Effector memory CD8-positive, alpha-beta T cell (primary cell): ENCODE measurements at regions not wholly inside any gene's neighbourhood (a gene's known extent, or its start where the extent isn't known, plus 50 kb on each side); places are given as distances from the start of the nearest gene placed in this dataset.

Experiments
- ATAC-seq: fragments of 150-1000 bp; cut with Tn5 transposase; replicated peaks from 2 replicates; pipeline ENCODE4 v1.10.0; 2021; ENCODE audit warnings: mild to moderate bottlenecking, moderate library complexity
- DNase-seq, 3 experiments: peaks; one replicate each; pipeline ENCODE4 v3.0.0; 2021
- H3K27ac Mint-ChIP-seq, 2 donors: one replicate each; pipeline ENCODE4 v1.8.0; 2022; ENCODE audit warnings: mild to moderate bottlenecking in 2 of 2, mixed read lengths in 2 of 2, moderate library complexity in 2 of 2
- H3K27me3 Mint-ChIP-seq, 2 donors: one replicate each; pipeline ENCODE4 v1.8.0; 2022; ENCODE audit warnings: mixed read lengths in 2 of 2
- H3K36me3 Mint-ChIP-seq: one replicate; pipeline ENCODE4 v1.8.0; 2022; ENCODE audit warnings: mild to moderate bottlenecking, moderate library complexity, mixed read lengths; ENCODE audit not compliant: insufficient read depth
- H3K4me1 Mint-ChIP-seq, 2 donors: one replicate each; pipeline ENCODE4 v1.8.0; 2022; ENCODE audit warnings: low read depth in 2 of 2, mixed read lengths in 2 of 2
- H3K4me3 Mint-ChIP-seq, 2 donors: one replicate each; pipeline ENCODE4 v1.8.0; 2022; ENCODE audit warnings: mild to moderate bottlenecking in 2 of 2, mixed read lengths in 2 of 2, moderate library complexity in 2 of 2
- H3K9me3 Mint-ChIP-seq, 2 donors: one replicate each; pipeline ENCODE4 v1.8.0; 2022; ENCODE audit warnings: mixed read lengths in 2 of 2

DNA sequence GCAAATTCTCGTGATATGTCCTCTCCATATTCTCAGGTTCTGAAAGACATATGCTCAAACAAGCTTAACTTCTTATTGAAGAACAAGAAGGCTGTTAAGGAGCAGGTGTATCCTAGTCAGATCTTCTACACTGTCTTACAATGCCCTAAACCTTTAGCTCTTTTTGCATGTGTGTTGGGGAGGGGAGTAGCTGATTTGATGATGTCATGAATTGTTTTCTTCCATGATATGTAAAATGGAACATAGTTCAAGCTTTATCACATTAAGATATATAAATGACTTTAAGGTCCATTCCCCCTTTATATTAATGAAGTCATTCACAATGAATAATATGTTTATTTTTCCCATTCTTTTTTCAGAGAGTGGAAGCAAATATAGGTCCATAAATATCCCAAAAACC is 332.5 kb upstream of the FAM241A start:
- H3K4me1 Mint-ChIP-seq, result no peaks in the 10 kb centered on the region
- H3K4me3 Mint-ChIP-seq, result no peak overlapping the region
- DNase-seq (no peak), ATAC-seq (no peak)
- no peaks in the 10 kb centered on the region for H3K27me3 Mint-ChIP-seq
- H3K27ac Mint-ChIP-seq, result no peak overlapping the region
- H3K36me3 Mint-ChIP-seq, result no peaks in the 10 kb centered on the region
- no peaks in the 10 kb centered on the region for H3K9me3 Mint-ChIP-seq

DNA sequence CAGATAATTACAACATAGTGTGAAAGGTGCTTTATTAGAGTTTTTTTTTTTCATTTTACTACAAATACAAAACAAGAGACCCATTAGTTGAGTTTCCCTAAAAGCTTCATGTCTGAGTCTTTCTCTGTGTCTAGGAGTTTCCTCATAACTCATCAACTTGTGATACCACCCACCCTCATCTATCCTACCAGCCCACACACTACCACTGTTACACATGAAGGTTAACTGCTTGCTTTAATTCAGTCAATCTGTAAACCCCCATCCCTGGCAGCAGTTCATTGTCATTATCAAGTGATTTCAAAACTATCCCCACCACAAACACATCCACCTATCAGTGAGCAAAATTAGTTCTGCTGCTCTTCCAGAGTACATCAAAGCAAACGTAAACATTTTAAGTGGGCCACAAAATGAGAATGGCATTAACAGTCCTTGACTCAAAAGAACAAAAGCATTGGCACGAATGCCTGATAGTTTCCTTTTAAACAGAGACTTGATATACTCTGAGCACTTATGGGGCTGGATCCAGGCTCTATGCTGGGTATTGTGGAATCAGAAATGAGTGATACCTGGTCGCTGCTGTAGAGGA is 331.6 kb upstream of the FAM241A start:
- no peak for ATAC-seq
- H3K27ac Mint-ChIP-seq, result no peak overlapping the region

GRCh38 chr4:111814961-111815360 is 330.3 kb upstream of the FAM241A start:
- Mint-ChIP-seq H3K4me3 (no peak overlapping the region), H3K27me3 (no peaks in the 10 kb centered on the region), H3K36me3 (no peaks in the 10 kb centered on the region), H3K27ac (no peak overlapping the region), H3K4me1 (no peaks in the 10 kb centered on the region), H3K9me3 (no peaks in the 10 kb centered on the region)
- ATAC-seq, result no peak
- no peak for DNase-seq

More for the DNA sequence above, 331.6 kb upstream of the FAM241A start:
- H3K27me3 Mint-ChIP-seq, result no peaks in the 10 kb centered on the region
- DNase-seq, result no peak
- no peaks in the 10 kb centered on the region for H3K4me1 Mint-ChIP-seq
- no peaks in the 10 kb centered on the region for H3K36me3 Mint-ChIP-seq
- no peaks in the 10 kb centered on the region for H3K9me3 Mint-ChIP-seq
- no peak overlapping the region for H3K4me3 Mint-ChIP-seq

DNA sequence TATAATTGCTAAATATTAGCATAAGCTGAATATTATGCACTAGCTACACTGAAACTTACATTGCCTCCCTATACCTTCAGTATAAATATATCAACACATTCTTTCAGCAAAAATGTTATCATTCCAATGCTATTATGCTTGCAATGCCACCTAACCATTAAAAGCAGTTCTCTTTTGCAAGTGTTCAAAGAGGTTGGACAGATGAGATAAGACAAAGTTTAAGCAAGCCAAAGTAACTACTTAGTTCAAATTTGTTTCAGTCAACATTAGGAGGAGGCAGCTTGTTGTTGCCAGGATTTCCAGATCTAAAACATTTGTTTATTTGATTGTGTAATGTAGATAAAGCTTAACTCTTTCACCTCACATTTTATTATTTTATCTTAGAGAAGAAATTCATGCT is 323.9 kb upstream of the FAM241A start:
- Mint-ChIP-seq H3K27ac (no peak overlapping the region), H3K9me3 (peaks cover 4 to 7% of the 10 kb centered on the region in 2 donors), H3K27me3 (no peaks in the 10 kb centered on the region), H3K4me1 (no peaks in the 10 kb centered on the region), H3K36me3 (no peaks in the 10 kb centered on the region), H3K4me3 (no peak overlapping the region)
- ATAC-seq (no peak), DNase-seq (no peak)

DNA sequence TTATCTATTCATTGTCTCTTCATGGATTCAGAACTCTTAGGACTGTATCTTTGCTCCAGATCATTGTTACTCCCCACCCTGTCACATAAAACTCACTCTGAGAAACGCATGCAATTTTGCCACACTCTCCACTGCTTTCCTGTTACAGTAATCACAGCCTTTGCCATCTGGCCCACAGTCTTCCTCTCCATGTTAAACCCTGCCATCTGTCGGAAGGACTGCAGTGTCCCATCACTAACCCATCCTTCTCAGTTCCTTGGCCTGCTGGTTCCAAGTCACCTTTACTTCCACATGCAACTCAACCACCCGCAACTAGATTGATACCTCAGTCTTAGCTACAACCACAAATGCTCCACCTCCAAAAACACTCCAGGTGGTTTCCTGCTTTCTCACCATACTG is 308.7 kb upstream of the FAM241A start:
- ATAC-seq, result no peak
- H3K4me3 Mint-ChIP-seq, result no peak overlapping the region
- H3K27ac Mint-ChIP-seq, result no peak overlapping the region
- H3K9me3 Mint-ChIP-seq, result peaks cover 8 to 12% of the 10 kb centered on the region in 2 donors
- no peak for DNase-seq
- H3K4me1 Mint-ChIP-seq, result no peaks in the 10 kb centered on the region
- no peaks in the 10 kb centered on the region for H3K36me3 Mint-ChIP-seq
- H3K27me3 Mint-ChIP-seq, result no peaks in the 10 kb centered on the region

DNA sequence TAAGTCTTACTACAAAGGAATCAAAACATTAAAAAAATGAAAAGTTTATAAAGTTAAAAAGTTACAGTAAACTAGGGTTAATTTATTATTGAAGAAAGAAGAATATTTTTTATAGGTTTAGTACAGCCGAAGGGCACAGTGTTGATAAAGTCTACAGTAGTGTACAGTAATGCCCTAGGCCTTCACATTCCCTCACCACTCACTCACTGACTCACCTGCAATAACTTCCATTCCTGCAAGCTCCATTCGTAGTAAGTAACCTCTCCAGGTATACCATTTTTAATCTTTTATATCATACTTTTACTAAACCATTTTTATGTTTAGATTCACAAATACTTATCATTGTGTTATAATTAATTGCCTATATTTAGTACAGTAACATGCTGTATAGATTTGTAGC is 307.5 kb upstream of the FAM241A start:
- Mint-ChIP-seq H3K4me3 (no peak overlapping the region), H3K36me3 (no peaks in the 10 kb centered on the region), H3K9me3 (peaks cover 8 to 11% of the 10 kb centered on the region in 2 donors), H3K27ac (no peak overlapping the region), H3K4me1 (no peaks in the 10 kb centered on the region), H3K27me3 (no peaks in the 10 kb centered on the region)
- DNase-seq (no peak), ATAC-seq (no peak)

DNA sequence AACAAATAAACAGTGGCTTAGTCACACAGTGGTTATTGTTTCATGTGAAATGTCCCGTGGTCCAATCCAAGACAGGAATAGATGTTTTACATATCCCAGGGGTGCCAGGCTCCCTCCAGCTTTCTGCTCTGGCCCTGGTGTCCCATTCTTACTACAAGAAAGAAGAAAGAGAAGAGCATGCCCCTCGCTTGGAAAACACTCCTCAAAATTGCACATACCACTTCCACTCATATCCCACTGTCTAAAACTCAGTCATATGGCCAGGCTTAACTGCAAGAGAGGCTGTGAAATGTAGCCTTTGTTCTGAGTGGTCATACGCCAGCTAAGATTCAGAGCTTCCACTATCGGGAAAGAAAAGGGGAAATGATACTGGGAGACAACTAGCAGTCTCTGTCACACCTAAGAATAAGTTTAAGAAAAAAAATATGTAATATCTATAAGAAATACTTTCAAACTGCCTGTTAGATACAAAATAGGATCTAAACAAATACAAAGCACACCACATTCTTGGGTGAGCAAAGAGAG is 306.8 kb upstream of the FAM241A start:
- Mint-ChIP-seq H3K4me1 (no peaks in the 10 kb centered on the region), H3K27ac (no peak overlapping the region), H3K9me3 (peaks cover 8 to 11% of the 10 kb centered on the region in 2 donors), H3K4me3 (no peak overlapping the region), H3K27me3 (no peaks in the 10 kb centered on the region), H3K36me3 (no peaks in the 10 kb centered on the region)
- no peak for ATAC-seq
- no peak for DNase-seq

GRCh38 chr4:111839141-111839540 is 306.1 kb upstream of the FAM241A start:
- H3K36me3 Mint-ChIP-seq, result no peaks in the 10 kb centered on the region
- H3K4me3 Mint-ChIP-seq, result no peak overlapping the region
- ATAC-seq (no peak), DNase-seq (no peak)
- H3K27me3 Mint-ChIP-seq, result no peaks in the 10 kb centered on the region
- no peaks in the 10 kb centered on the region for H3K4me1 Mint-ChIP-seq
- peaks cover 8 to 10% of the 10 kb centered on the region in 2 donors for H3K9me3 Mint-ChIP-seq
- H3K27ac Mint-ChIP-seq, result no peak overlapping the region

DNA sequence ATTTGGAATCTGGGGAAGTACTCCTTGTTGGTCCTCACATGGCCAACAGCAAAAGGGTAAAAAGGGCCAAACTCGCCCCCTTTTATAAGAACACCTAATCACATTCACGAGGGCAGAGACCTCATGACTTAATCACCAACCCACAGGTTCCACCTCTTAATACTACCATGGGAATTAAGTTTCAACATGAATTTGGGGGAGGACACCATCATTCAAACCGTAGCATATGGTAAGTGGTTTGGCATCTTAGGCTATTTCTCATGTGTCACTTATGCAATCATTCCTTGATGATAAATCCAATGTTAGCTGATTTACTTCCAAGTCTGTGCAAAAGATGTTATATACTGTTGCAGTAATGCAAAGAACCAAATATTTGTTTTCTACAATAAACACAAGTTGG is 302.9 kb upstream of the FAM241A start:
- no peak for ATAC-seq
- no peak for DNase-seq
- Mint-ChIP-seq H3K9me3 (peaks cover 0 to 13% of the 10 kb centered on the region in 2 donors), H3K4me1 (no peaks in the 10 kb centered on the region), H3K36me3 (no peaks in the 10 kb centered on the region), H3K4me3 (no peak overlapping the region), H3K27ac (no peak overlapping the region), H3K27me3 (no peaks in the 10 kb centered on the region)

DNA sequence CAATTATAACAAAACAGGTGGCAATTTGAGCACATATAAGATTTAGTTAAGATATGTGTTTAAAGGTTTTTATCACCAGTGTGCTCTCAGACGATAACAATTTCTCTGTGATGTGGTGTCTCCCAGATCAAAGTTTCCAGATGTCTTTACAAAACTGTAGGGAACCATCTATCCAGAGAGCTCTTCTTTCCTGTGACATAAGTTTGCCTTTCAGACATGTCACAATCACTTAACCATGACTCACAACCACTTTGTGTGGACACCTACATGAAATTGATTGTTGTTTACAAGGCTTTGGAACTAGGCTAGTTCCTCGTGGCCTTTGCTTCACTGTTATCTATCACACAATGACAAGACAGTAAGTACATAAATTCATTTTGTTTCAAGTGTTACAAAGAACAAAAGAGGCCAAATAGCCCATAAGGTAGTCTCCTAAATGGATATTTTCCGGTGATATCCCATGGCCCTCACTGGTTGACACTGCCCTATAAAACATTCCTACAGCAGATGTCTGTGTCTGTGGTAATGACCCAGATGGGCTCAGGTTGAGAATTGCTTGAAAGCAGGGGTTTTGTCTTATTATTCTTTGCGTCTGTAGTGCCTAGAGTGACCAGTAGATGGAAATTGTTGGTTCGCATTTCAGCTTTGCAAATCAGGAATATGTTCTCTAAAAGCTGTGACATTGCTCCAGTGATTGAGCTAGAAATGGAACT is 297.8 kb upstream of the FAM241A start:
- Mint-ChIP-seq H3K9me3 (peaks cover 0 to 8% of the 10 kb centered on the region in 2 donors), H3K27ac (no peak overlapping the region), H3K4me3 (no peak overlapping the region)

DNA sequence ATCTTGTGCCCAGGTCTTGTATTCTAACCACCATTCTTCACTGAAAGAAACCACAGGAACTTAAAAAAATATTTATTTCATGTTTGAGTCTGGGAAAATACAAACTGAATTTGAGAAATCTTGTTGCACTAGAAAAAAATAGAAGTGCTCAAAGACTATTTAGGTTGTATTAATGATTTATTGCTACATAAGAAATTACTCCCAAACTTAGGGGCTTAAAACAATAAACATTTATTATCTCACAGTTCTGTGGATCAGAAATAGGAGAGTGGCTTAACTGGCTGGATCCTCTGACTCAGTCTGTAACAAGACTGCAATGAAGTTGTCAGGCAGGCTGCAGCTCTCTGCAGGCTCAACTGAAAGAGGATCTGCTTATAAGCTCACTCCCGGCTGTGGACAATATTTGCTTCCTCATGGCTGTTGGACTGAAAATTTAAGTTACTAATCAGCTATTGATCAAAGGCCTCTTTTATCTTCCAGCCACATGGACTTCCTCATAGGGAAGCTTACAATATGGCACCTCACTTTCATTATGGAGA is 295.4 kb upstream of the FAM241A start:
- Mint-ChIP-seq H3K27me3 (no peaks in the 10 kb centered on the region), H3K27ac (no peak overlapping the region), H3K4me3 (no peak overlapping the region), H3K9me3 (peaks cover 0 to 8% of the 10 kb centered on the region in 2 donors), H3K4me1 (no peaks in the 10 kb centered on the region), H3K36me3 (no peaks in the 10 kb centered on the region)
- DNase-seq (no peak), ATAC-seq (no peak)

More for the DNA sequence above, 297.8 kb upstream of the FAM241A start:
- no peaks in the 10 kb centered on the region for H3K27me3 Mint-ChIP-seq
- no peak for DNase-seq
- no peaks in the 10 kb centered on the region for H3K4me1 Mint-ChIP-seq
- no peaks in the 10 kb centered on the region for H3K36me3 Mint-ChIP-seq
- ATAC-seq, result no peak

- ATAC-seq (no peak), DNase-seq (no peak)
- Mint-ChIP-seq H3K27ac (no peak overlapping the region), H3K9me3 (no peaks in the 10 kb centered on the region), H3K4me1 (no peaks in the 10 kb centered on the region), H3K36me3 (no peaks in the 10 kb centered on the region), H3K4me3 (no peak overlapping the region), H3K27me3 (no peaks in the 10 kb centered on the region)
Observed at GRCh38 chr4:111854494-111855087, 290.7 kb upstream of the FAM241A start.

GRCh38 chr4:111855308-111855707 is 289.9 kb upstream of the FAM241A start:
- Mint-ChIP-seq H3K27me3 (no peaks in the 10 kb centered on the region), H3K27ac (no peak overlapping the region), H3K4me3 (no peak overlapping the region), H3K4me1 (no peaks in the 10 kb centered on the region), H3K9me3 (no peaks in the 10 kb centered on the region), H3K36me3 (no peaks in the 10 kb centered on the region)
- DNase-seq, result no peak
- no peak for ATAC-seq

- no peak for ATAC-seq
- H3K4me3 Mint-ChIP-seq, result no peak overlapping the region
Observed at GRCh38 chr4:111864066-111864465, 281.2 kb upstream of the FAM241A start.

More at GRCh38 chr4:111864066-111864465, 281.2 kb upstream of the FAM241A start:
- peaks cover 2% of the 10 kb centered on the region for H3K36me3 Mint-ChIP-seq
- no peak for DNase-seq
- no peak overlapping the region for H3K27ac Mint-ChIP-seq
- peaks cover 4 to 15% of the 10 kb centered on the region in 2 donors for H3K9me3 Mint-ChIP-seq
- H3K4me1 Mint-ChIP-seq, result no peaks in the 10 kb centered on the region
- no peaks in the 10 kb centered on the region for H3K27me3 Mint-ChIP-seq
